WTC11 (cell line): ENCODE measurements at regions not wholly inside any gene's neighbourhood (a gene's known extent, or its start where the extent isn't known, plus 50 kb on each side); places are given as distances from the start of the nearest gene placed in this dataset.

Experiments
- ATAC-seq: fragments of 200-7000 bp; cut with Tn5 transposase; 2 replicates; pipeline ENCODE4 v1.10.0; 2021; ENCODE audit warnings: mild to moderate bottlenecking, moderate library complexity
- CTCF ChIA-PET: fragments of 300-600 bp; sonication (Branson Sonifier 250); formaldehyde crosslinking; loops from one replicate; lab custom pipeline; 2021; ENCODE audit warnings: antibody characterized with exemption; lab: Charles Lee
- POLR2A ChIA-PET: fragments of 350-600 bp; sonication (Branson Sonifier 250); formaldehyde crosslinking; loops from one replicate; lab custom pipeline; 2021; ENCODE audit warnings: antibody characterized with exemption; lab: Charles Lee
- DNase-seq: peaks from one replicate; pipeline ENCODE4 v3.0.0; 2021; ENCODE audit warnings: low spot score
- H3K27ac Mint-ChIP-seq: 2 replicates; pipeline ENCODE4 v1.8.0; 2021; ENCODE audit warnings: mixed read lengths
- H3K27me3 Mint-ChIP-seq: 2 replicates; pipeline ENCODE4 v1.8.0; 2021; ENCODE audit warnings: low read depth, mild to moderate bottlenecking, moderate library complexity, mixed read lengths
- H3K36me3 Mint-ChIP-seq: 2 replicates; pipeline ENCODE4 v1.8.0; 2021; ENCODE audit warnings: mixed read lengths
- H3K4me1 Mint-ChIP-seq: 2 replicates; pipeline ENCODE4 v1.8.0; 2022; ENCODE audit warnings: mixed read lengths
- H3K4me3 Mint-ChIP-seq: 2 replicates; pipeline ENCODE4 v1.8.0; 2021; ENCODE audit warnings: mild to moderate bottlenecking, moderate library complexity, mixed read lengths
- H3K9me3 Mint-ChIP-seq: 2 replicates; pipeline ENCODE4 v1.8.0; 2021; ENCODE audit warnings: mixed read lengths
- ATF1 ChIP-seq: sonication (generic); formaldehyde crosslinking; IDR thresholded peaks from 2 replicates; pipeline ENCODE4 v1.8.1; 2023; ENCODE audit warnings: mild to moderate bottlenecking, moderate library complexity, missing genetic modification reagents
- JAZF1 ChIP-seq: fragments of 250-450 bp; sonication (Bioruptor Pico); IDR thresholded peaks from 2 replicates; pipeline ENCODE4 v1.9.0; 2021; ENCODE audit warnings: moderate library complexity, mild to moderate bottlenecking, inconsistent platforms
- JUN ChIP-seq: sonication (generic); formaldehyde crosslinking; IDR thresholded peaks from 2 replicates; pipeline ENCODE4 v1.8.0; 2023; ENCODE audit warnings: mild to moderate bottlenecking, missing genetic modification reagents
- NR3C1 ChIP-seq: sonication (generic); formaldehyde crosslinking; conservative IDR thresholded peaks from 2 replicates; pipeline ENCODE4 v1.8.1; 2023; ENCODE audit warnings: low read depth, mild to moderate bottlenecking, missing genetic modification reagents
- RELA ChIP-seq: sonication (generic); formaldehyde crosslinking; IDR thresholded peaks from 2 replicates; pipeline ENCODE4 v1.8.1; 2022; ENCODE audit warnings: missing genetic modification reagents, mild to moderate bottlenecking, borderline replicate concordance
- SMAD4 ChIP-seq: sonication (generic); formaldehyde crosslinking; IDR thresholded peaks from 2 replicates; pipeline ENCODE4 v1.8.0; 2022; ENCODE audit warnings: mild to moderate bottlenecking, missing genetic modification reagents
- SOX15 ChIP-seq: fragments of 250-450 bp; sonication (Bioruptor Pico); IDR thresholded peaks from 2 replicates; pipeline ENCODE4 v1.9.0; 2021; ENCODE audit warnings: mild to moderate bottlenecking
- ZBTB21 ChIP-seq: sonication (generic); formaldehyde crosslinking; IDR thresholded peaks from 2 replicates; pipeline ENCODE4 v1.8.1; 2023; ENCODE audit warnings: mild to moderate bottlenecking, missing genetic modification reagents, borderline replicate concordance
- ZNF121 ChIP-seq: sonication (generic); formaldehyde crosslinking; IDR thresholded peaks from 2 replicates; pipeline ENCODE4 v1.8.0; 2023; ENCODE audit warnings: missing genetic modification reagents
- TF ChIP-seq, protein P1 (sequence below): sonication (generic); formaldehyde crosslinking; conservative IDR thresholded peaks from 2 replicates; pipeline ENCODE4 v1.8.1; 2023; ENCODE audit warnings: mild to moderate bottlenecking, low read depth, missing genetic modification reagents, moderate library complexity
- TF ChIP-seq, protein P2 (sequence below): fragments of 250-450 bp; sonication (Bioruptor Pico); IDR thresholded peaks from 2 replicates; pipeline ENCODE4 v1.9.0; 2021; ENCODE audit warnings: moderate library complexity, mild to moderate bottlenecking, inconsistent platforms, borderline replicate concordance
- TF ChIP-seq, protein P3 (sequence below): sonication (generic); formaldehyde crosslinking; IDR thresholded peaks from 2 replicates; pipeline ENCODE4 v1.8.0; 2023; ENCODE audit warnings: missing genetic modification reagents
- TF ChIP-seq, protein P4 (sequence below): sonication (generic); formaldehyde crosslinking; IDR thresholded peaks from 2 replicates; pipeline ENCODE4 v1.8.0; 2022; ENCODE audit warnings: mild to moderate bottlenecking, missing genetic modification reagents
- TF ChIP-seq, protein P5 (sequence below): sonication (generic); formaldehyde crosslinking; IDR thresholded peaks from 2 replicates; pipeline ENCODE4 v1.8.1; 2023; ENCODE audit warnings: mild to moderate bottlenecking, moderate library complexity, missing genetic modification reagents
- TF ChIP-seq, protein P6 (sequence below): fragments of 250-450 bp; sonication (Bioruptor Pico); IDR thresholded peaks from 2 replicates; pipeline ENCODE4 v2.1.2; 2022; ENCODE audit warnings: mild to moderate bottlenecking, moderate library complexity
- TF ChIP-seq, protein P7 (sequence below): sonication (generic); formaldehyde crosslinking; IDR thresholded peaks from 2 replicates; pipeline ENCODE4 v1.8.0; 2023; ENCODE audit warnings: missing genetic modification reagents, mild to moderate bottlenecking, borderline replicate concordance
- TF ChIP-seq, protein P8 (sequence below): sonication (generic); formaldehyde crosslinking; IDR thresholded peaks from 2 replicates; pipeline ENCODE4 v1.8.1; 2023; ENCODE audit warnings: mild to moderate bottlenecking, missing genetic modification reagents, moderate library complexity

DNA sequence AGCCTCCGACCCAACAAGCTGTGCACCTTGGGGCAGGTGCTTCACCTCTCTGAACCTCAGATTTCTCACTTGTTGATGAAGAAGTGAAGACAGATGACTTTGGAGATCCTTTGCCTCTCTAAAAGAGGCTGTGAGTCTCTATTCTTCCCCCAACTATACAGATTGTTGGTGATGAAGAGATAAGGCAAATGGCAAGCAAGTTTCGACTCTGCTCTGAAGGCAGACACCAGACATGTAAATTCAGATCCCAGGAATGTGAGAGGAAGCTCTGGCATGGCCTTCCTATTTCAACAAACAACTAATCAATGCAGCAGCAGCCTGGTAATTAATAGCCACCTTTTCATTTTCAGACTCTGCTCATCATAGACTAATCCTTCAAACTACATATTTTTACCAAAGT lies 74.2 kb upstream of the EGR2 start:
- Mint-ChIP-seq H3K36me3 (no peaks in the 10 kb centered on the region), H3K27me3 (no peaks in the 10 kb centered on the region; the same call in 1 of the 2 replicates), H3K9me3 (no peaks in the 10 kb centered on the region), H3K27ac (no peak overlapping the region), H3K4me1 (peaks cover 18% of the 10 kb centered on the region), H3K4me3 (no peak overlapping the region)
- TF ChIP-seq ZNF121, result no peak
- TF ChIP-seq ATF1 (CRISPR knock-in tag), result no peak
- TF ChIP-seq SOX15 (CRISPR knock-in tag), result no peak
- TF ChIP-seq RELA (CRISPR knock-in tag), result no peak
- TF ChIP-seq, protein P1, sequence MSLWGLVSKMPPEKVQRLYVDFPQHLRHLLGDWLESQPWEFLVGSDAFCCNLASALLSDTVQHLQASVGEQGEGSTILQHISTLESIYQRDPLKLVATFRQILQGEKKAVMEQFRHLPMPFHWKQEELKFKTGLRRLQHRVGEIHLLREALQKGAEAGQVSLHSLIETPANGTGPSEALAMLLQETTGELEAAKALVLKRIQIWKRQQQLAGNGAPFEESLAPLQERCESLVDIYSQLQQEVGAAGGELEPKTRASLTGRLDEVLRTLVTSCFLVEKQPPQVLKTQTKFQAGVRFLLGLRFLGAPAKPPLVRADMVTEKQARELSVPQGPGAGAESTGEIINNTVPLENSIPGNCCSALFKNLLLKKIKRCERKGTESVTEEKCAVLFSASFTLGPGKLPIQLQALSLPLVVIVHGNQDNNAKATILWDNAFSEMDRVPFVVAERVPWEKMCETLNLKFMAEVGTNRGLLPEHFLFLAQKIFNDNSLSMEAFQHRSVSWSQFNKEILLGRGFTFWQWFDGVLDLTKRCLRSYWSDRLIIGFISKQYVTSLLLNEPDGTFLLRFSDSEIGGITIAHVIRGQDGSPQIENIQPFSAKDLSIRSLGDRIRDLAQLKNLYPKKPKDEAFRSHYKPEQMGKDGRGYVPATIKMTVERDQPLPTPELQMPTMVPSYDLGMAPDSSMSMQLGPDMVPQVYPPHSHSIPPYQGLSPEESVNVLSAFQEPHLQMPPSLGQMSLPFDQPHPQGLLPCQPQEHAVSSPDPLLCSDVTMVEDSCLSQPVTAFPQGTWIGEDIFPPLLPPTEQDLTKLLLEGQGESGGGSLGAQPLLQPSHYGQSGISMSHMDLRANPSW (CRISPR knock-in tag), result no peak
- TF ChIP-seq, protein P2, sequence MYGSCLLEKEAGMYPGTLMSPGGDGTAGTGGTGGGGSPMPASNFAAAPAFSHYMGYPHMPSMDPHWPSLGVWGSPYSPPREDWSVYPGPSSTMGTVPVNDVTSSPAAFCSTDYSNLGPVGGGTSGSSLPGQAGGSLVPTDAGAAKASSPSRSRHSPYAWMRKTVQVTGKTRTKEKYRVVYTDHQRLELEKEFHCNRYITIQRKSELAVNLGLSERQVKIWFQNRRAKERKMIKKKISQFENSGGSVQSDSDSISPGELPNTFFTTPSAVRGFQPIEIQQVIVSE (CRISPR knock-in tag), result no peak
- TF ChIP-seq, protein P3, sequence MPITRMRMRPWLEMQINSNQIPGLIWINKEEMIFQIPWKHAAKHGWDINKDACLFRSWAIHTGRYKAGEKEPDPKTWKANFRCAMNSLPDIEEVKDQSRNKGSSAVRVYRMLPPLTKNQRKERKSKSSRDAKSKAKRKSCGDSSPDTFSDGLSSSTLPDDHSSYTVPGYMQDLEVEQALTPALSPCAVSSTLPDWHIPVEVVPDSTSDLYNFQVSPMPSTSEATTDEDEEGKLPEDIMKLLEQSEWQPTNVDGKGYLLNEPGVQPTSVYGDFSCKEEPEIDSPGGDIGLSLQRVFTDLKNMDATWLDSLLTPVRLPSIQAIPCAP (CRISPR knock-in tag), result no peak
- TF ChIP-seq, protein P4, sequence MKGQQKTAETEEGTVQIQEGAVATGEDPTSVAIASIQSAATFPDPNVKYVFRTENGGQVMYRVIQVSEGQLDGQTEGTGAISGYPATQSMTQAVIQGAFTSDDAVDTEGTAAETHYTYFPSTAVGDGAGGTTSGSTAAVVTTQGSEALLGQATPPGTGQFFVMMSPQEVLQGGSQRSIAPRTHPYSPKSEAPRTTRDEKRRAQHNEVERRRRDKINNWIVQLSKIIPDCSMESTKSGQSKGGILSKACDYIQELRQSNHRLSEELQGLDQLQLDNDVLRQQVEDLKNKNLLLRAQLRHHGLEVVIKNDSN, result no peak
- TF ChIP-seq JUN (CRISPR knock-in tag), result no peak
- TF ChIP-seq, protein P5, sequence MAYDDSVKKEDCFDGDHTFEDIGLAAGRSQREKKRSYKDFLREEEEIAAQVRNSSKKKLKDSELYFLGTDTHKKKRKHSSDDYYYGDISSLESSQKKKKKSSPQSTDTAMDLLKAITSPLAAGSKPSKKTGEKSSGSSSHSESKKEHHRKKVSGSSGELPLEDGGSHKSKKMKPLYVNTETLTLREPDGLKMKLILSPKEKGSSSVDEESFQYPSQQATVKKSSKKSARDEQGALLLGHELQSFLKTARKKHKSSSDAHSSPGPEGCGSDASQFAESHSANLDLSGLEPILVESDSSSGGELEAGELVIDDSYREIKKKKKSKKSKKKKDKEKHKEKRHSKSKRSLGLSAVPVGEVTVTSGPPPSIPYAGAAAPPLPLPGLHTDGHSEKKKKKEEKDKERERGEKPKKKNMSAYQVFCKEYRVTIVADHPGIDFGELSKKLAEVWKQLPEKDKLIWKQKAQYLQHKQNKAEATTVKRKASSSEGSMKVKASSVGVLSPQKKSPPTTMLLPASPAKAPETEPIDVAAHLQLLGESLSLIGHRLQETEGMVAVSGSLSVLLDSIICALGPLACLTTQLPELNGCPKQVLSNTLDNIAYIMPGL (CRISPR knock-in tag), result no peak
- TF ChIP-seq NR3C1 (CRISPR knock-in tag), result no peak
- TF ChIP-seq, protein P6, sequence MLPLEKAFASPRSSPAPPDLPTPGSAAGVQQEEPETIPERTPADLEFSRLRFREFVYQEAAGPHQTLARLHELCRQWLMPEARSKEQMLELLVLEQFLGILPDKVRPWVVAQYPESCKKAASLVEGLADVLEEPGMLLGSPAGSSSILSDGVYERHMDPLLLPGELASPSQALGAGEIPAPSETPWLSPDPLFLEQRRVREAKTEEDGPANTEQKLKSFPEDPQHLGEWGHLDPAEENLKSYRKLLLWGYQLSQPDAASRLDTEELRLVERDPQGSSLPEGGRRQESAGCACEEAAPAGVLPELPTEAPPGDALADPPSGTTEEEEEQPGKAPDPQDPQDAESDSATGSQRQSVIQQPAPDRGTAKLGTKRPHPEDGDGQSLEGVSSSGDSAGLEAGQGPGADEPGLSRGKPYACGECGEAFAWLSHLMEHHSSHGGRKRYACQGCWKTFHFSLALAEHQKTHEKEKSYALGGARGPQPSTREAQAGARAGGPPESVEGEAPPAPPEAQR (CRISPR knock-in tag), result no peak
- TF ChIP-seq, protein P7, sequence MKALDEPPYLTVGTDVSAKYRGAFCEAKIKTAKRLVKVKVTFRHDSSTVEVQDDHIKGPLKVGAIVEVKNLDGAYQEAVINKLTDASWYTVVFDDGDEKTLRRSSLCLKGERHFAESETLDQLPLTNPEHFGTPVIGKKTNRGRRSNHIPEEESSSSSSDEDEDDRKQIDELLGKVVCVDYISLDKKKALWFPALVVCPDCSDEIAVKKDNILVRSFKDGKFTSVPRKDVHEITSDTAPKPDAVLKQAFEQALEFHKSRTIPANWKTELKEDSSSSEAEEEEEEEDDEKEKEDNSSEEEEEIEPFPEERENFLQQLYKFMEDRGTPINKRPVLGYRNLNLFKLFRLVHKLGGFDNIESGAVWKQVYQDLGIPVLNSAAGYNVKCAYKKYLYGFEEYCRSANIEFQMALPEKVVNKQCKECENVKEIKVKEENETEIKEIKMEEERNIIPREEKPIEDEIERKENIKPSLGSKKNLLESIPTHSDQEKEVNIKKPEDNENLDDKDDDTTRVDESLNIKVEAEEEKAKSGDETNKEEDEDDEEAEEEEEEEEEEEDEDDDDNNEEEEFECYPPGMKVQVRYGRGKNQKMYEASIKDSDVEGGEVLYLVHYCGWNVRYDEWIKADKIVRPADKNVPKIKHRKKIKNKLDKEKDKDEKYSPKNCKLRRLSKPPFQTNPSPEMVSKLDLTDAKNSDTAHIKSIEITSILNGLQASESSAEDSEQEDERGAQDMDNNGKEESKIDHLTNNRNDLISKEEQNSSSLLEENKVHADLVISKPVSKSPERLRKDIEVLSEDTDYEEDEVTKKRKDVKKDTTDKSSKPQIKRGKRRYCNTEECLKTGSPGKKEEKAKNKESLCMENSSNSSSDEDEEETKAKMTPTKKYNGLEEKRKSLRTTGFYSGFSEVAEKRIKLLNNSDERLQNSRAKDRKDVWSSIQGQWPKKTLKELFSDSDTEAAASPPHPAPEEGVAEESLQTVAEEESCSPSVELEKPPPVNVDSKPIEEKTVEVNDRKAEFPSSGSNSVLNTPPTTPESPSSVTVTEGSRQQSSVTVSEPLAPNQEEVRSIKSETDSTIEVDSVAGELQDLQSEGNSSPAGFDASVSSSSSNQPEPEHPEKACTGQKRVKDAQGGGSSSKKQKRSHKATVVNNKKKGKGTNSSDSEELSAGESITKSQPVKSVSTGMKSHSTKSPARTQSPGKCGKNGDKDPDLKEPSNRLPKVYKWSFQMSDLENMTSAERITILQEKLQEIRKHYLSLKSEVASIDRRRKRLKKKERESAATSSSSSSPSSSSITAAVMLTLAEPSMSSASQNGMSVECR, result no peak
- TF ChIP-seq, protein P8, sequence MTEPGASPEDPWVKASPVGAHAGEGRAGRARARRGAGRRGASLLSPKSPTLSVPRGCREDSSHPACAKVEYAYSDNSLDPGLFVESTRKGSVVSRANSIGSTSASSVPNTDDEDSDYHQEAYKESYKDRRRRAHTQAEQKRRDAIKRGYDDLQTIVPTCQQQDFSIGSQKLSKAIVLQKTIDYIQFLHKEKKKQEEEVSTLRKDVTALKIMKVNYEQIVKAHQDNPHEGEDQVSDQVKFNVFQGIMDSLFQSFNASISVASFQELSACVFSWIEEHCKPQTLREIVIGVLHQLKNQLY (CRISPR knock-in tag), result no peak
- TF ChIP-seq JAZF1, result no peak
- no peak for TF ChIP-seq SMAD4 (CRISPR knock-in tag)
- no peak for TF ChIP-seq ZBTB21
- ATAC-seq (no peak), DNase-seq (no peak)
- POLR2A ChIA-PET, result no interaction called here
- CTCF ChIA-PET, result interaction anchor here (0.6 kb wide), 1 partner anchor 117 kb away, joined by 4 read pairs; no protein-coding TSS in a partner anchor
